Neuron (in vitro differentiated cells): ENCODE measurements at regions not wholly inside any gene's neighbourhood (a gene's known extent, or its start where the extent isn't known, plus 50 kb on each side); places are given as distances from the start of the nearest gene placed in this dataset.
"Not testable (repeated sequence)": the region's sequence is repeated elsewhere in the genome, so short reads cannot be mapped to it uniquely, and the experiment has no call there.

Experiments used
- H2AFZ ChIP-seq: one replicate; pipeline ENCODE4 v1.6.1; 2013; ENCODE audit warnings: low read depth, mild to moderate bottlenecking, inconsistent platforms, low read length, moderate library complexity
- H3K27me3 ChIP-seq: one replicate; pipeline ENCODE4 v1.6.1; 2013; ENCODE audit warnings: low read length; ENCODE audit not compliant: insufficient read depth
- H3K36me3 ChIP-seq: one replicate; pipeline ENCODE4 v1.6.1; 2013; ENCODE audit warnings: low read length; ENCODE audit not compliant: insufficient read depth
- H3K4me1 ChIP-seq: one replicate; pipeline ENCODE4 v1.6.1; 2013; ENCODE audit warnings: low read length; ENCODE audit not compliant: insufficient read depth
- H3K4me3 ChIP-seq: 2 replicates; pipeline ENCODE4 v1.5.1; 2013; ENCODE audit warnings: mild to moderate bottlenecking, low read length, moderate library complexity
- H3K9me3 ChIP-seq: one replicate; pipeline ENCODE4 v1.6.1; 2013; ENCODE audit warnings: low read length

DNA sequence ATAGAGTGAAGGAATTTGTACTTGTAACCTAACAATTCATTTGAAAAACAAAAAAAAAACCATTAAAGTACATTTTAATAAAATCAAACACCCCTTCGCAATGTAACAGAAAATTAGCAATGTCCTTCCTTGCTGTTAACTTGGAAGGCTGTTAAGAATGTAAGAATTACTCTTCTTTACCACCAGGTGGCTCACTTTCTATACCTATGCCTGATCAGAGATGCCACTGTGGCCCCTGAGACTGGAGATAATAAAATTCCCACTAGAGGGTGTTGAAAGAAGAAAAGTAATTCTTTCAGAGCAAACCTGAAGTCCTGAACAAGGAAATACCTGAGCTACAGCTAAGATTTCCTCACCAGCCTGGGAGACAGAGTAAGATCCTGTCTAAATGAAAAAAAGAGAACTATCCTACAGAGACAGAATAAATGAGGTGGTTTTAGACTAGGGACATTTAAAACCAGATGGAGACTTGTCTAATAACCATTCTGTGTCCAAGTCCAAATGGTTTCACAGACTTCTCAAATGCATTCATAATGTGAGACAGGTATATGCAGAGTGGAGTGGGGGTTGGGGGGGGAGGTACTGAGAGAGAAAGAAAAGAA, 1089.3 kb downstream of the FAM181B start:
- Histone ChIP-seq H3K9me3 (no peaks in the 10 kb centered on the region), H3K27me3 (no peaks in the 10 kb centered on the region), H3K4me3 (no peak overlapping the region), H3K36me3 (no peaks in the 10 kb centered on the region), H3K4me1 (peaks cover 3% of the 10 kb centered on the region), H2AFZ (no peak overlapping the region)

DNA sequence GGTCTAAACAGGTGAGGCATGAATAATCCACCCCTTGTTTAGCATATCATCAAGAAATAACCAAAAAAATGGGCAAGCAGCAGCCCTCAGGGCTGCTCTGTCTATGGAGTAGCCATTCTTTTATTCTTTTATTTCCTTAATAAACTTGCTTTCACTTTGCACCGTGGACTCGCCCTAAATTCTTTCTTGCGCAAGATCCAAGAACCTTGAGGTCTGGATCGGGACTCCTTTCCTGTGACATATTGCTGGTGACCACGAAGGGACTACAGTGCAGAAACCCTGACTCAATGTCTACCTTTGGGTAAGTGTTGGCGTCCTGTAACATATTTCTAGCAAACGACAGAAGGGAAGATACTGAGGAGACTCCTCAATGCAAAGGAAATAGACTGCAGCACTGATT, 1099.2 kb downstream of the FAM181B start:
- H3K36me3 ChIP-seq = no peaks in the 10 kb centered on the region
- no peaks in the 10 kb centered on the region for H3K9me3 ChIP-seq
- H3K27me3 ChIP-seq = no peaks in the 10 kb centered on the region
- no peak overlapping the region for H3K4me3 ChIP-seq
- H3K4me1 ChIP-seq = no peaks in the 10 kb centered on the region
- H2AFZ ChIP-seq = no peak overlapping the region

DNA sequence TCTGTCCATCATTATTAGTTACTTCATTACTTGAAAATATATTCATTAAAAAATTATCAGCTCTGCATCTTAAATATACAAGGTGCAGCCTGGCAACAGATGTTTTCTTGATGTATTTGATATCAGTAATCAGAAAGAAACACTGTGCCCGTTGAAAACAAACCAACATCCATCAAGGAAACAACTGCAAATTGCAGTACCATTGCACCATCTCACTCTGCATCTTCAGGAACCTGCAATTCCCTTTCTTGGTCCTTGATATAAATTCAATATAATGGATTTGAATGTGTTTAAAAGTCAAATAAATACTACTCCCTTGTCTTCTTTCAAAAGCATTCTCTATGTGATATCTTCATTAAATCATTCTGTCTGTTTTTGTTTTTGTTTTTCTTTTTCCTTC, 1131.2 kb downstream of the FAM181B start:
- H3K9me3 ChIP-seq = no peaks in the 10 kb centered on the region
- no peaks in the 10 kb centered on the region for H3K36me3 ChIP-seq
- H3K27me3 ChIP-seq = no peaks in the 10 kb centered on the region
- no peaks in the 10 kb centered on the region for H3K4me1 ChIP-seq
- H3K4me3 ChIP-seq = no peak overlapping the region
- no peak overlapping the region for H2AFZ ChIP-seq

DNA sequence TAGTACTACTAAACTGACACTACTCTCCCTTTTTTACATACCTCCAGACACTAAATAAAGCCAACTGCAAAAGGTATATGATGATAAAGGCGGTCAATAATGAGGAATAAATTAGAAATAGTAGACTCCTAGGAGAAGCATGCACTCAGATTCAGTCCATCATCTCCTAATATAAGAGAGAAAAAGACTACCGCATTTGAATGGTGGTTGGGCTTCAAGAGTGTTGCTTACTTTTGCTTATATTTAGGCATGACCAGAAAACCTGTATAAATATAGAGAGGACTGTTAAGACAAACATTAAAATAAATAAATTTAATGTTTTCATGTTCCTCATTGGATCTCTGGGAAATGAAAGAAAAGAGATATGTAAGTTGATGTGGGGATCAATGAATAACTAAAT, 1137.0 kb downstream of the FAM181B start:
- Histone ChIP-seq H3K4me1 (no peaks in the 10 kb centered on the region), H3K9me3 (no peaks in the 10 kb centered on the region), H3K27me3 (no peaks in the 10 kb centered on the region), H3K36me3 (no peaks in the 10 kb centered on the region), H2AFZ (no peak overlapping the region), H3K4me3 (no peak overlapping the region)

DNA sequence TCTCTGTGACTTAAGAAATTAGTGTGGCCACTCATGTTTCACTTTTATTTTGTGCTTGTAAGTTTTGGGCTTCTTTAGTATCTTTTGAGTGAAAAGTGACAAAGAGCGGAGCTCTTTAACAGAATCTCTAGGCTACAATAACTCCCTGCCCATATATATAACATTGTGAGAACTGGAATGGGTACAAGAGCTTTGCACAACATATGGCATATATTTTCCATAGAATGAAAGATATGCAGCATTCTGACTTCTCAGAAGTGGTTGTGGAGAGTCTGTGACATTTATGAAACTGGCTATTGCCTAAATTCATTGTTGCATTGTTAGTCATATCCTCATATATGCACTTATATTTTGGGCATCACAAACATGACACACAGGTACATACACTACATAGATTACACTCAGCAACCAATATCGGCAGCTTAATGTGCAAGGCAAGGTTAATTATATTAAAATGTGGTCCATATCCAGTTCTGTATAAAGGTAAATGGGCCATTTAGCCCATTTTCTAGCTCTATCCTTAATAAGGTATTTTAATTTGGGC, 1148.2 kb downstream of the FAM181B start:
- H3K4me3 ChIP-seq = no peak overlapping the region
- no peaks in the 10 kb centered on the region for H3K27me3 ChIP-seq
- no peak overlapping the region for H2AFZ ChIP-seq
- no peaks in the 10 kb centered on the region for H3K9me3 ChIP-seq
- no peaks in the 10 kb centered on the region for H3K36me3 ChIP-seq
- no peaks in the 10 kb centered on the region for H3K4me1 ChIP-seq

DNA sequence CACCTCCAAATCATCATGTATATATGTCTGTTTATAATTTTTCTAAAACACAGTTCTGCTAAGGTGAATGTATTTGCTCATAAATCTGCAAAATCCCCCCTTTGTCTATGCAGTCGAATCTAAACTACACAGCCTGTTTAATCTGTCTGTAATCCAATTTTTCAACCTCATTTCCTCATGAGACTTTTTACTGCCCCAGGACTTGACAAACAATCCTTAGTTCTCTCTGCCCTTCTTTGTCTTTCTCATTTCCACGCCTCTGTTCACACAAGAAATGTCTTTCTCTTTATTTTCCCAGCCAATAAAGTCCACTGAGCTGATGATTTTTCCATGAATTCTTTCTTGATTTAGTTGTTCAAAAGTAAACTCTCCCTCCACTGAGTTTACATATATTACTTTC, 1154.3 kb downstream of the FAM181B start:
- no peak overlapping the region for H3K4me3 ChIP-seq
- H3K36me3 ChIP-seq = no peaks in the 10 kb centered on the region
- H3K9me3 ChIP-seq = no peaks in the 10 kb centered on the region
- no peak overlapping the region for H2AFZ ChIP-seq
- no peaks in the 10 kb centered on the region for H3K4me1 ChIP-seq
- no peaks in the 10 kb centered on the region for H3K27me3 ChIP-seq

DNA sequence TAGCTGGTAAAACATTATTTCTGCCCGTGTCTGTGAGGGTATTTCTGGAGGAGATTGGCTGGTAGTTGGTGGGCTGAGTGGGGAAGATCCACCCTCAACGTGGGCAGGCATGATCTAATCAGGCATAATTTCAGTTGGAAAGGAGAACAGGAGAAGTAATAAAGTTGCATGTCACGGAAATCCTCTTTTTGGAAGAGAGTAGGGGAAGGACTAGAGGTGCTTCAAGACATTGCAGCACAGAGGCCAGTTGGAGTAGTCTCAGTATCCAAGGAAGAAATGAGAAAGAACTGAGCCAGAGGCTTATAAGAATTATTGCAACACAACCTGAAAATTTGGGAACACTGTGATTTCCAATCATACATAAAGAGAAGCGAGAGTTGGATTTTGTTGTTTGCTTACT, 1155.1 kb downstream of the FAM181B start:
- no peaks in the 10 kb centered on the region for H3K4me1 ChIP-seq

DNA sequence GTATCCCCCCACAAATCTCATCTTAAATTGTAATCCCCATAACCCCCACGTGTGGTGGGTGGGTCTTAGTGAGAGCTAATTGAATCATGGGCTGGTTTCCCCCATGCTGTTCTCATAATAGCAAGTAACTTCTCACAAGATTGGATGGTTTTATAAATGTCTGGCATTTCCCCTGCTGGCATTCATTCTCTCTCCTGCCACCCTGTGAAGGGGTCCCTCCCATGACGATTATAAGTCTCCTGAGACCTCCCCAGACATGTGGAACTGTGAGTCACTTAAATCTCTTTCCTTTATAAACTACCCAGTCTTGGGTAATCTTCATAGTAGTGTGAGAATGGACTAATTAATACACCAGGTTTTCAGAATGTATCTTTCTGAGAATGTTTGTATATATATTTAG, 1159.4 kb downstream of the FAM181B start:
- no peaks in the 10 kb centered on the region for H3K4me1 ChIP-seq
- no peak overlapping the region for H2AFZ ChIP-seq
- H3K4me3 ChIP-seq = no peak overlapping the region
- H3K27me3 ChIP-seq = no peaks in the 10 kb centered on the region
- H3K9me3 ChIP-seq = no peaks in the 10 kb centered on the region
- H3K36me3 ChIP-seq = no peaks in the 10 kb centered on the region

More for the DNA sequence above, 1155.1 kb downstream of the FAM181B start:
- Histone ChIP-seq H3K27me3 (no peaks in the 10 kb centered on the region), H3K36me3 (no peaks in the 10 kb centered on the region), H2AFZ (no peak overlapping the region), H3K4me3 (no peak overlapping the region), H3K9me3 (no peaks in the 10 kb centered on the region)

DNA sequence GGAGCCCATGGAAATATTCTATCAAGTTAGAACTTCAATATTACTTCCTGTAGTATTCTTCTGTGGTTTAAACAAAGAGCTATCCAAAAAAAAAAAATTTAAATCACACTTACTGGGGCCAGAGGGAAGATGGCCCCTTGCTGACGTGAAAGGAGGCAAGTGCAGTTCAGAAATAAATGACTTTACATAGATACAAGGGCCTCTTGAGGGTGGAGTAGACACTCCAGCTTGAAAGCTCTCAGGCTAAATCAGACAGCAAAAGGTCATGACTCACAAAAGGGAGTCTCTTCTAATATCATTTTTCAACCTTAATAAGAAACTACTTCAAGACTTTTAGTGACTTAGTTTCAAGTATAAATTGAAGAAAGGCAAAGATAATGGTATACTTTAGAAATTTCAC, 1160.3 kb downstream of the FAM181B start:
- no peak overlapping the region for H3K4me3 ChIP-seq
- no peak overlapping the region for H2AFZ ChIP-seq
- H3K9me3 ChIP-seq = no peaks in the 10 kb centered on the region
- no peaks in the 10 kb centered on the region for H3K4me1 ChIP-seq
- H3K36me3 ChIP-seq = no peaks in the 10 kb centered on the region
- no peaks in the 10 kb centered on the region for H3K27me3 ChIP-seq

DNA sequence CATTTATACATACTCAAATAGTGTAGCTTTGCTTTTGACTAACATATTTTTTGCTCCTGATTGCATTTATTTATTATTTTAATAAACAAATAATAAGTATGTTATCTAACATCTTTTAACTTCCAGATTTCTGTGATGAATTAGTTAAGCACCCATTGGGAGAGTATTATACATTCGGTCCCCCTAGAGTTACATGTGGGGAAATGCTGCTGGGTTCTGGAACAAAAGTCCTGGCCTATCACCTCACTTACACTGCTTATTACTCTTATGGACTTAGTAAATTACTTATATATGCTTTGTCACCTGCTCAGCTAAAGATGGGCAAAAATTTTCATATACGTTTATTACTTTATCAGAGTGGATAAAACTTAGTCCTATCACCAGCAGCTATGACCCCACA, 1163.0 kb downstream of the FAM181B start:
- H3K27me3 ChIP-seq = no peaks in the 10 kb centered on the region
- no peaks in the 10 kb centered on the region for H3K9me3 ChIP-seq
- H2AFZ ChIP-seq = no peak overlapping the region
- H3K36me3 ChIP-seq = no peaks in the 10 kb centered on the region
- H3K4me1 ChIP-seq = no peaks in the 10 kb centered on the region
- no peak overlapping the region for H3K4me3 ChIP-seq

DNA sequence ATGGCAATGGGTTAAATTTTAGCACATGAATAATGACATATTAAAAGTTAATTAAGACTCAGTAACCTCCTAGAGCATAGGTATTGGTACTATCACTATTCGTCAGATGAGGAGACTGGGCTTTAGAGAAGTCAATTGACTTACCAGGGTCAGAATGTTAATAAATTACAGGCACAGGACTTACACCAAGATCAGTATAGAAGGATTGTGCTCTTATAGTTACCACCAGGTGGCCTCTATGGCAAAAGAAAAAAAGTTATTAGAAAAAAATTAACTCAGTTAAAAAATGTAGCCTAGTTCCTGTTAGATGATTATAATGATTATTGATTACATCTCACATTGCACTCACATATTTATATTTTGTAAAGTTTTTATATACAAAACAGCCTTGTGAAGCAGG, 1163.7 kb downstream of the FAM181B start:
- Histone ChIP-seq H3K27me3 (no peaks in the 10 kb centered on the region), H3K36me3 (no peaks in the 10 kb centered on the region), H3K4me3 (no peak overlapping the region), H3K4me1 (no peaks in the 10 kb centered on the region), H3K9me3 (no peaks in the 10 kb centered on the region), H2AFZ (no peak overlapping the region)

DNA sequence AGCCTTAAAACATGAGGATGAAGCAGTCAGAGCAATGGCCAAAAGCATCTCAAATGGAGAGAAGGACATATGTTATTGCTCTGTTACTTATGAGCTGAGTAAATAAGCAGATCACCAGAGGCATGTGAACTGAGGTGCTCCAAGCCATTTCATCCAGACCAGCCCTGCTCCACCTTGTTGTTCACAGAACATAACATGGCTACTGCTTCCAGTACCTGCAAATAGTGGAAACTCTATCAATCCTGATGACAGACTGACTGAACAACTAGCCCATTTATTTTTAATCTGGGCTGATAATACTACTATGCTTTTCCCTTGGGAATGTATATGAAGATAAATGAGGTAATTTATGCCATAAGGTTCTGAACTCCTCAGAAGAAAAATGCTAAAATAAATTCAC, 1164.7 kb downstream of the FAM181B start:
- Histone ChIP-seq H3K27me3 (no peaks in the 10 kb centered on the region), H3K4me3 (no peak overlapping the region), H3K36me3 (no peaks in the 10 kb centered on the region), H2AFZ (no peak overlapping the region), H3K9me3 (no peaks in the 10 kb centered on the region), H3K4me1 (no peaks in the 10 kb centered on the region)

DNA sequence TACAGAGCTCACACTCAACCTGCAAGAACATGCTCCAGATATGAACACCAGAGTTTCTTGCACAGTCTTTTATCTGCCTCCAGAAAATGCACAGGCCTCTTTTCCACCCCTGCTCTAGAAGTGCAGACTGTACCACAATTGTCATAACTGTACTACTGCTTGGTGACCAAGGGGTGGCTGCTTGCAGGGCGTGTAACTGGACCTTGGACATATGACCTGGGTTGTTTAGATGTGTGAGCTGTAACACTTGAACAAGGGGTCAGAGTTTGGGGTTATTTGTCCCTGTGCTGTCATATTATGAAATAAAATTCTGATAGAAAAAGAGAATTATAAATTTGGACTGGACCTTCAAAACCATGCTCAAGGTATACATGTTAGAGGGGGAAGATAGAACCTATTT, 1185.5 kb downstream of the FAM181B start:
- no peaks in the 10 kb centered on the region for H3K36me3 ChIP-seq
- no peak overlapping the region for H2AFZ ChIP-seq
- H3K4me1 ChIP-seq = no peaks in the 10 kb centered on the region
- no peaks in the 10 kb centered on the region for H3K27me3 ChIP-seq
- no peak overlapping the region for H3K4me3 ChIP-seq
- H3K9me3 ChIP-seq = no peaks in the 10 kb centered on the region

DNA sequence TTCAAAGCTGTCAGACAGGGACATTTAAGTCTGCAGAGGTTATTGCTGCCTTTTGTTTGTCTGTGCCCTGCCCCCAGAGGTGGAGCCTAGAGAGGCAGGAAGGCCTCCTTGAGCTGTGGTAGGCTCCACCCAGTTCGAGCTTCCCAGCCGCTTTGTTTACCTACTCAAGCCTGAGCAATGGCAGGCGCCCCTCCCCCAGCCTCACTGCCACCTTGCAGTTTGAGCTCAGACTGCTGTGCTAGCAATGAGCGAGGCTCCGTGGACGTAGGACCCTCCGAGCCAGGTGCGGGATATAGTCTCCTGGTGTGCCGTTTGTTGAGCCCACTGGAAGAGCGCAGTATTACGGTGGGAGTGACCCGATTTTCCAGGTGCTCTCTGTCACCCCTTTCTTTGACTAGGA, 1193.9 kb downstream of the FAM181B start:
- H3K4me3 ChIP-seq, H3K27me3 ChIP-seq, H3K4me1 ChIP-seq, H2AFZ ChIP-seq, H3K9me3 ChIP-seq, H3K36me3 ChIP-seq: not testable (repeated sequence)
